Sigmoid colon (tissue), 6 donors: ENCODE measurements at regions not wholly inside any gene's neighbourhood (a gene's known extent, or its start where the extent isn't known, plus 50 kb on each side); places are given as distances from the start of the nearest gene placed in this dataset.

Experiments
- DNase-seq: peaks from one replicate; pipeline ENCODE4 v3.0.0-alpha.2; 2019
- H3K27ac ChIP-seq, 4 donors: fragments of 200-600 bp; sonication (generic); one replicate each; pipeline ENCODE4 v1.5.1; 2016 to 2019; ENCODE audit warnings: mild to moderate bottlenecking in 1 of 4
- H3K27me3 ChIP-seq, 3 donors: fragments of 200-600 bp; sonication (generic); one replicate each; pipeline ENCODE4 v1.5.1; 2019; ENCODE audit warnings: mild to moderate bottlenecking in 1 of 3
- H3K36me3 ChIP-seq, 4 donors: fragments of 200-600 bp; sonication (generic); one replicate each; pipeline ENCODE4 v1.5.1; 2016 to 2019
- H3K4me1 ChIP-seq, 4 donors: fragments of 200-600 bp; sonication (generic); one replicate each; pipeline ENCODE4 v1.5.1; 2017 to 2019
- H3K4me3 ChIP-seq, 4 donors: fragments of 200-600 bp; sonication (generic); one replicate each; pipeline ENCODE4 v1.5.1; 2017 to 2019; ENCODE audit warnings: mild to moderate bottlenecking in 2 of 4, moderate library complexity in 1 of 4
- H3K9me3 ChIP-seq, 4 donors: fragments of 200-600 bp in 3 of 4; sonication (generic) in 3 of 4; one replicate each; pipeline versions ENCODE4 v1.5.1 to v1.6.1; 2013 to 2019
- EP300 ChIP-seq, 4 donors: sonication (generic); formaldehyde crosslinking; IDR thresholded peaks; one replicate each; pipeline ENCODE4 v1.6.1; 2017; ENCODE audit warnings: antibody characterized with exemption in 4 of 4
- POLR2A ChIP-seq, 2 donors: fragments of 450-650 bp; IDR thresholded peaks; one replicate each; pipeline ENCODE4 v1.6.1; 2016; ENCODE audit warnings: antibody characterized with exemption in 2 of 2, mild to moderate bottlenecking in 2 of 2, moderate library complexity in 2 of 2
- POLR2AphosphoS5 ChIP-seq, 4 donors: sonication (generic); formaldehyde crosslinking; IDR thresholded peaks; one replicate each; pipeline ENCODE4 v1.6.1; 2017; ENCODE audit warnings: antibody characterized with exemption in 4 of 4
- WGBS, 2 donors: extraction: QIAGEN DNeasy Blood & Tissue Kit; methylation state at CpG; one replicate each; pipeline ENCODE4 v1.1.7; 2013; 5-methylcytosine and 5-hydroxymethylcytosine counted together
- intact Hi-C: fragments of 100-400 bp; cut with DNase I; formaldehyde crosslinking; loops from one replicate; pipeline ENCODE4 v1.15.1; 2023
- TF ChIP-seq, protein P1 (sequence below), 4 experiments: fragments of 450-650 bp in 3 of 4; fragments of 200-600 bp in 1 of 4; IDR thresholded peaks; one replicate each; pipeline ENCODE4 v1.5.1; 2016 to 2019; ENCODE audit warnings: antibody characterized with exemption in 4 of 4, mild to moderate bottlenecking in 3 of 4, moderate library complexity in 2 of 4
- donor health status: healthy with polysubstance abuse.
- donor health status: healthy.

GRCh38 chr12:46952880-46953483 lies 126.4 kb upstream of the PCED1B start:
- Histone ChIP-seq H3K27ac (no peak overlapping the region), H3K36me3 (no peaks in the 10 kb centered on the region), H3K4me3 (no peak overlapping the region), H3K4me1 (peaks cover 0 to 11% (median 0%) of the 10 kb centered on the region in 4 donors), H3K9me3 (no peaks in the 10 kb centered on the region), H3K27me3 (no peaks in the 10 kb centered on the region)
- no peak for DNase-seq
- intact Hi-C loops: no loop called here
- 46 to 73% methylated on average over 1 of the region's 1 CpG for WGBS, 2 donors
- TF ChIP-seq POLR2AphosphoS5 (IDR thresholded peaks at IDR 0.05) (no peak), POLR2A (IDR thresholded peaks at IDR 0.05) (no peak), EP300 (IDR thresholded peaks at IDR 0.05) (no peak)
- TF ChIP-seq, protein P1, sequence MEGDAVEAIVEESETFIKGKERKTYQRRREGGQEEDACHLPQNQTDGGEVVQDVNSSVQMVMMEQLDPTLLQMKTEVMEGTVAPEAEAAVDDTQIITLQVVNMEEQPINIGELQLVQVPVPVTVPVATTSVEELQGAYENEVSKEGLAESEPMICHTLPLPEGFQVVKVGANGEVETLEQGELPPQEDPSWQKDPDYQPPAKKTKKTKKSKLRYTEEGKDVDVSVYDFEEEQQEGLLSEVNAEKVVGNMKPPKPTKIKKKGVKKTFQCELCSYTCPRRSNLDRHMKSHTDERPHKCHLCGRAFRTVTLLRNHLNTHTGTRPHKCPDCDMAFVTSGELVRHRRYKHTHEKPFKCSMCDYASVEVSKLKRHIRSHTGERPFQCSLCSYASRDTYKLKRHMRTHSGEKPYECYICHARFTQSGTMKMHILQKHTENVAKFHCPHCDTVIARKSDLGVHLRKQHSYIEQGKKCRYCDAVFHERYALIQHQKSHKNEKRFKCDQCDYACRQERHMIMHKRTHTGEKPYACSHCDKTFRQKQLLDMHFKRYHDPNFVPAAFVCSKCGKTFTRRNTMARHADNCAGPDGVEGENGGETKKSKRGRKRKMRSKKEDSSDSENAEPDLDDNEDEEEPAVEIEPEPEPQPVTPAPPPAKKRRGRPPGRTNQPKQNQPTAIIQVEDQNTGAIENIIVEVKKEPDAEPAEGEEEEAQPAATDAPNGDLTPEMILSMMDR (IDR thresholded peaks at IDR 0.05): no peak

- no peak overlapping the region for H3K27ac ChIP-seq
- DNase-seq: no peak
- no peaks in the 10 kb centered on the region for H3K36me3 ChIP-seq
- intact Hi-C loops: no loop called here
- no peaks in the 10 kb centered on the region for H3K9me3 ChIP-seq
- TF ChIP-seq, protein P1 (IDR thresholded peaks at IDR 0.05): no peak
- TF ChIP-seq POLR2A (IDR thresholded peaks at IDR 0.05): no peak
- peaks cover 0 to 18% (median 0%) of the 10 kb centered on the region in 4 donors for H3K4me1 ChIP-seq
- WGBS, 2 donors: 65 to 66% methylated on average over 5 of the region's 5 CpGs
- no peaks in the 10 kb centered on the region for H3K27me3 ChIP-seq
- H3K4me3 ChIP-seq: no peak overlapping the region
These were observed 122.9 kb upstream of the PCED1B start for GRCh38 chr12:46956451-46957035.

DNA sequence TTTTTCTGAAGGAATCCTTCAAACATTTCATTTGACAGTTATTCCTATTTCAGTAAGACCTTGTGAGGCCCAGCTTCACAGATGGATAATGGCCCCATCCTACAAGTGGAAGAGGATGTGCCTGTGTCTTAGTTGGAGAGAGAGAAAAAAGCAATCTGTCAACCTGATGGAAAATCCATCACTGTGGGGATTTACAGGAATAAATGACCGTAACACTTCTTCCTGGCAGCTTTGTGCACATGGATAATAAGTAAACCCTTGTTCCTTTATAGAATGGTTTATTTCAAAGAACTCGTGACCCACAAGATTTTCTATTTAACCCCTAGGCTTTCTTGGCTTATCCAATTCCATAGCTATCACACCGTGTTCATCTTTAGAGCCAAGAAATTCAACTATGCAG lies 121.4 kb upstream of the PCED1B start:
- Histone ChIP-seq H3K36me3 (no peaks in the 10 kb centered on the region), H3K27ac (no peak overlapping the region), H3K27me3 (no peaks in the 10 kb centered on the region), H3K4me3 (no peak overlapping the region), H3K4me1 (peaks cover 0 to 9% (median under 1%) of the 10 kb centered on the region in 4 donors), H3K9me3 (no peaks in the 10 kb centered on the region)
- TF ChIP-seq, protein P1 (IDR thresholded peaks at IDR 0.05): no peak
- TF ChIP-seq POLR2AphosphoS5 (IDR thresholded peaks at IDR 0.05) (no peak), POLR2A (IDR thresholded peaks at IDR 0.05) (no peak), EP300 (IDR thresholded peaks at IDR 0.05) (no peak)
- intact Hi-C loops: no loop called here
- no peak for DNase-seq
- WGBS, 2 donors: 83 to 90% methylated on average over 3 of the region's 3 CpGs

DNA sequence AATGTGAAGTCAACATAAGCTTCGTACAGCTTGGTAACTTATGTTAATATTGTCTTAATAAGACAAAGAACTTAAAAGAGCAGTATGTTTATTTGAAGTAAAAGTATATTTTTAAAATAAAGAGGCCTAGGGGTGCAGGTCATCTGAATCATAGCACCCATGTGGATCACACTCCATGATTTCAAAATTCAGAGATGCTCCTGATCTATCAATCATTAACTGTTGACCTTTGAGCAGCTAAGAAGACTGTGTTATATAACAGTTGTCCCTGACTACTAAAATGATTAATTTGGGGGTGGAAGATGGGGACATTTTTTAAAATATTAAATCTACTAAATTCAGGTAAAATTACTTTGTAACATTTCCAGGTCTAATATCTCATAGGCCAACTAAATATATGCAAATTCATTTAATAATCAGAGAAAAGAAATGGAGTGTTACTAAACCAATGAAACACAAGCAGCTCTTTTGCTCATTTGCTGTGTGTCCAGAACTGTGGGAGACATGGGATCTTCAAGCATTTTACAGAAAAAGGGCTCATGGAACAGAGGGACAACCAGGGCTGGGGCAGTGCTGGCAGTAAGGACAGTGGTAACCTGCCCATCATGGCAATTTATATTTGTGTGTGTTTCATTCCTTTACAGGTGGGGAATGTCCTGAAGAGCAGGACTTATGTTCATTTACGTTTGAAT lies 120.7 kb upstream of the PCED1B start:
- no peak overlapping the region for H3K4me3 ChIP-seq
- intact Hi-C loops: no loop called here
- H3K36me3 ChIP-seq: no peaks in the 10 kb centered on the region
- H3K27ac ChIP-seq: no peak overlapping the region
- H3K27me3 ChIP-seq: no peaks in the 10 kb centered on the region
- H3K4me1 ChIP-seq: peaks cover 0 to 16% (median 7%) of the 10 kb centered on the region in 4 donors
- no peak for DNase-seq
- TF ChIP-seq, protein P1 (IDR thresholded peaks at IDR 0.05): no peak
- TF ChIP-seq EP300 (IDR thresholded peaks at IDR 0.05) (no peak), POLR2A (IDR thresholded peaks at IDR 0.05) (no peak), POLR2AphosphoS5 (IDR thresholded peaks at IDR 0.05) (no peak)
- WGBS, 2 donors: 64 to 82% methylated on average over 2 of the region's 2 CpGs
- H3K9me3 ChIP-seq: no peaks in the 10 kb centered on the region
